Stimulated activated naive CD8-positive, alpha-beta T cell treated with anti-CD3 and anti-CD28 coated beads, Interleukin-15, Interleukin-2, amounts not matched to agents 100 U/mL and 50 U/mL, for 24 hours (primary cell): ENCODE measurements at regions not wholly inside any gene's neighbourhood (a gene's known extent, or its start where the extent isn't known, plus 50 kb on each side); places are given as distances from the start of the nearest gene placed in this dataset.
"Not testable (repeated sequence)": the region's sequence is repeated elsewhere in the genome, so short reads cannot be mapped to it uniquely, and the experiment has no call there.

Source experiments
- ATAC-seq: fragments of 150-1000 bp; cut with Tn5 transposase; one replicate; pipeline ENCODE4 v1.10.0; 2021
- DNase-seq: peaks from one replicate; pipeline ENCODE4 v3.0.0; 2021

GRCh38 chr11:29243616-29244015 is 773.2 kb downstream of the KCNA4 start:
- DNase-seq, result no peak

GRCh38 chr11:29231991-29232390 is 784.8 kb downstream of the KCNA4 start:
- no peak for DNase-seq
- no peak for ATAC-seq

More at GRCh38 chr11:29243616-29244015, 773.2 kb downstream of the KCNA4 start:
- no peak for ATAC-seq

GRCh38 chr11:29231586-29231985 is 785.2 kb downstream of the KCNA4 start:
- DNase-seq, result no peak
- no peak for ATAC-seq

- DNase-seq, result no peak
- ATAC-seq, result no peak
Measured at GRCh38 chr11:29227811-29228210, 789.0 kb downstream of the KCNA4 start.

GRCh38 chr11:29224739-29225384 is 792.0 kb downstream of the KCNA4 start:
- no peak for DNase-seq
- no peak for ATAC-seq

- not testable (repeated sequence) for DNase-seq, ATAC-seq
Measured at GRCh38 chr11:29219531-29219930, 797.3 kb downstream of the KCNA4 start.

- DNase-seq, result no peak
- no peak for ATAC-seq
Measured at GRCh38 chr11:29217901-29218300, 798.9 kb downstream of the KCNA4 start.

- ATAC-seq (no peak), DNase-seq (no peak)
Measured at GRCh38 chr11:29214833-29215232, 802.0 kb downstream of the KCNA4 start.

- DNase-seq, result no peak
- ATAC-seq, result no peak
Measured at GRCh38 chr11:29211202-29211601, 805.6 kb downstream of the KCNA4 start.

- DNase-seq (no peak), ATAC-seq (no peak)
Measured at GRCh38 chr11:29210426-29210825, 806.4 kb downstream of the KCNA4 start.

- ATAC-seq (no peak), DNase-seq (no peak)
Measured at GRCh38 chr11:29208117-29208516, 808.7 kb downstream of the KCNA4 start.

GRCh38 chr11:29200791-29201562 is 815.9 kb downstream of the KCNA4 start:
- DNase-seq (no peak), ATAC-seq (no peak)

- no peak for DNase-seq
- no peak for ATAC-seq
Measured at GRCh38 chr11:29190313-29190712, 826.5 kb downstream of the KCNA4 start.

- DNase-seq, result no peak
- ATAC-seq, result no peak
Measured at GRCh38 chr11:29187215-29187614, 829.6 kb downstream of the KCNA4 start.

- ATAC-seq, result no peak
- DNase-seq, result no peak
Measured at GRCh38 chr11:29184939-29185890, 831.6 kb downstream of the KCNA4 start.

GRCh38 chr11:29183301-29183700 is 833.5 kb downstream of the KCNA4 start:
- no peak for ATAC-seq
- no peak for DNase-seq

- no peak for ATAC-seq
- no peak for DNase-seq
Measured at GRCh38 chr11:29173660-29174062, 843.2 kb downstream of the KCNA4 start.

GRCh38 chr11:29171360-29171950 is 845.4 kb downstream of the KCNA4 start:
- ATAC-seq, result no peak

GRCh38 chr11:29166306-29166705 is 850.5 kb downstream of the KCNA4 start:
- ATAC-seq, result no peak
- DNase-seq, result no peak

More at GRCh38 chr11:29171360-29171950, 845.4 kb downstream of the KCNA4 start:
- no peak for DNase-seq

- no peak for ATAC-seq
- DNase-seq, result no peak
Measured at GRCh38 chr11:29163231-29163630, 853.6 kb downstream of the KCNA4 start.

- DNase-seq (no peak), ATAC-seq (no peak)
Measured at GRCh38 chr11:29162491-29162890, 854.3 kb downstream of the KCNA4 start.

GRCh38 chr11:29161191-29161590 is 855.6 kb downstream of the KCNA4 start:
- ATAC-seq (no peak), DNase-seq (no peak)
